Endothelial cell of hepatic sinusoid (primary cell): ENCODE measurements at regions not wholly inside any gene's neighbourhood (a gene's known extent, or its start where the extent isn't known, plus 50 kb on each side); places are given as distances from the start of the nearest gene placed in this dataset.

Experiments used
- in situ Hi-C: cut with HindIII; loops from 2 replicates; pipeline ENCODE4 v1.10.0; 2017; ENCODE audit warnings: low sequenced_read_pairs

DNA sequence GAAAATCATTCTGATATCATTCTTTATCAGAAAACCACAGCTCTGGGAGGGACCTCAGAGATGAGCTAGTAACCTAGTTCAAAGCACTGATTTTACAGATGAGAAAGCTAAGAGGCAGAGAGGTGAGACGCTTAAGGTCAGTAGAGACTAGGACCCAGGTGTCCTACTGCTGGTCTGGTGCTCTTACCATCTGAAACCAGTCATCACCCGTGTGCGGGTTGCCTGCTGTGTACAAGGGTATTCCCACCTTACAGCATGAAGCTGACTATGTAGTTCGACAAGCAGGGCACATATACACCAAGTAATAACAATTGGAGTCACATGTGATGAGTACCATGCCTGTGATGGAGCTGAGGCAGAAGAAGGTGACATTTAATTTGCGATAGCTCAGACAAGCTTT is 133.7 kb downstream of the ADAMTS15 start:
- in situ Hi-C loops = loop anchor here (5.0 kb wide), 1 partner anchor 95 kb away; no protein-coding TSS in a partner anchor

GRCh38 chr11:130582981-130583380 is 134.5 kb downstream of the ADAMTS15 start:
- in situ Hi-C loops = loop anchor here (5.0 kb wide), 1 partner anchor 94 kb away; no protein-coding TSS in a partner anchor

- in situ Hi-C loops = loop anchor here (5.0 kb wide), 1 partner anchor 93 kb away; no protein-coding TSS in a partner anchor
Measured at GRCh38 chr11:130583801-130584211, 135.4 kb downstream of the ADAMTS15 start.

DNA sequence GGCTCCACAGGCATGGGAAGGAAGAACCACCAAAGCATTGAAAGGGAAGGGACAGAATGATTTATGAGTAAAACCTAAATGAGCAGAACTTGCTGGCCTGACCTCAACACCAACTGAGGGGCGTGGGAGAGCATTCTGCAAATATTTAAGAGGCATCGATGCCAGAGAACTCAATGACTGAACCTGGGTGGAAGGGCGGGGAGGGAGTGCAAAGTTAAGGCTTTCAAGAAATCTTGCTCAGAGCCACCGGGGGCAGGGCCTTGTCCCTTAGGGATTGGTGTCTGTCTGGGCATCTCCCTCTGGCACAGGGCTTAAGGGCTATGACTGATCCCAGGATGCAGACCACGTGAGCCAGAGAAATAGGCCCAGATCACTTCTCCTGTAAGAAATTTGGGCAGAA is 137.1 kb downstream of the ADAMTS15 start:
- in situ Hi-C loops = no loop called here

- in situ Hi-C loops = no loop called here
Measured at GRCh38 chr11:130587658-130588057, 139.2 kb downstream of the ADAMTS15 start.

GRCh38 chr11:130588471-130588870 is 140.0 kb downstream of the ADAMTS15 start:
- in situ Hi-C loops = no loop called here

DNA sequence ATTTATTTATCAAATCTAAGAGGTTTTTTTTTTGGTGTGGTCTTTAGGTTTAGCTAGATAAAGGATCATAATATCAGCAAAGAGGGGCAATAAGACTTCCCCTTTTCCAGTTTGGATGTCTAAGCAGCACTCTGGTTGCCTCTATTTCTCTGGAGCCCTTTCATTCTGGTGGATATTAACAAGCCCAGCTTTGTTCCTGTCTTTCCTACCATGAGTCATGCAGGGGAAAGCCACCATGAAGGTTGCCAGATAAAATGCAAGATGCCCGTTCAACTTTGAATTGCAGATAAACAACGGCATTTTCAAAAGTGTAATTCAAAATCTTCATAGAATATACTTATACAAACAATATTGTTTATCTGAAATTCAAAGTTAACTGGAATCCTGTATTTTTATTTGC is 143.6 kb downstream of the ADAMTS15 start:
- in situ Hi-C loops = no loop called here

DNA sequence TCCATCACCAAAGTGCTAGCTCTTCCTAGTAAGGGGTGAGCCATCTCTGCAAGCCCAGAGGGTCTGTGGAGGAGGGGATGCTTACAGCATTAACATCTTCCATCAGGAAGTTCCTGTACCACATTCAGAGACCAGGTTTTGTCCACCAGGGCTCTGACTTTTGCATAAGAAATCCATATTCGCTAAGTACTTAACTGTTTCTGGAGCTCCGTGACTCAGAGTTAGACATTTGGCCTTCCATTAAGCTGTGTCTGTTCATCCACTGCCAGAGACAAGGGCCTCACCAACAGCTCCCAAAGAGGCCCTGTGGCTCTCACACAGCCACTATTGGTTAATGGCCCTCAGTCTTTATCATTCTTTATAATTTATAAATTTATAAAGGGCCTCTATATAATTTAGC is 144.6 kb downstream of the ADAMTS15 start:
- in situ Hi-C loops = no loop called here

GRCh38 chr11:130598433-130598832 is 150.0 kb downstream of the ADAMTS15 start:
- in situ Hi-C loops = loop anchor here (5.0 kb wide), 1 partner anchor 59 kb away; no protein-coding TSS in a partner anchor

DNA sequence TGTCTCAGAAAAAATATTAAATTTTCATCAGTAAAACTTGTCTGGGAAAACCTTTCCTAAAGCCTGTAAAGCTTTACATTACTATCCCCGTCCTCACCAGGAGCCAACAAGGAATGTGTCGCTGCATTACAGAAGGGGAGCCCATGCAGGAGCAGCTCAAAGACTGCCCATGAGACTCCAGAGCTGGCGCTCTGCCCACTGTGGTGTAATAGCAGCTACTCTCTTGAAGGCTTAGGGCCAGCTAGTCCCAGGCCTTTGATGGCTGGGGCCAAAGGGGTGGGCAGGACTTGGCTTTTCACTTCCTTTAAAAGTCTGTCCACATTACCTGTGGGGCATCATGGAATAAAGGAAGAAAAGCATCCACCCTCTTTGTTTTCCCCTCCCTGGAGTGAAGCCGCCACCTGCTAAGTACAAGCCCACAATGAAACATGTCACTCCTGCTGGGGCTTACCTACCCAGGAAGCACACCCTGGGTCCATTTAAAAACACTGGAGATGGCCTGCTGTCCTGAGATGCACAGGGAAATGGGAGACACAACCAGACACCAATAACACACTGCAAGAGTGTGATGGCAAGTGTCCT is 150.7 kb downstream of the ADAMTS15 start:
- in situ Hi-C loops = loop anchor here (5.0 kb wide), 1 partner anchor 58 kb away; no protein-coding TSS in a partner anchor

DNA sequence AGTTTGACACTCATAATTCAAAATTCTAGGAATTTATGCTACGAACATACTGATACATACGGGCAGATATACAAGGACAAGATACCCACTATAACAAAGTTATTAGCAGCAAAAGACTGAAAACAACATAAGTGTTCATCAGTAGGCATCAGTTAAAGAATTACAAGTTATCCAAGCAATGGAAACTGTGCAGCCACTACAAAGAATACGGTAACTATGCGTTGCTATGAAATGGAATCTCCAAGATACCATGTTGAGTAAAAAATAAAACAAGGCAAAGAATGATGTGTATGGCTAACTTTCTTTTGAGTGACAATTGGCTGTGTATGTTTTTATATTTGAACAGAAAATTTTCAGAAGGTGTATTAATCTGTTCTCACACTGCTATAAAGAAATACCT is 151.7 kb downstream of the ADAMTS15 start:
- in situ Hi-C loops = no loop called here

DNA sequence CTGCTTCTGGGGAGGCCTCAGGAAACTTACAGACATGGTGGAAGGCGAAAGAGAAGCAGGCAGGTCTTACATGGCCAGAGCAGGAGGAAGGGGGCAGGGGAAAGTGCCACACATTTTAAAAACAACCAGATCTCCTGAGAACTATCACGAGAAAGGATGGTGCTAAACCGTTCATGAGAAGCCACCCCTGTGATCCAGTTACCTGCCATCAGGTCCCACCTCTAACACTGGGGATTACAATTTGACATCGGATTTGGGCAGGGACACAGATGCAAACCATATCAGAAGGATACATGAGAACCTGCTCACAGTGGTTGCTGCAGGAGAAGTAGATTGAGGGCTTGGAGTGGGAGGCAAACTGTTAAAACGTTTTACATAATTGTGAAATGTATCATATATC is 152.2 kb downstream of the ADAMTS15 start:
- in situ Hi-C loops = no loop called here

- in situ Hi-C loops = no loop called here
Measured at GRCh38 chr11:130601141-130601540, 152.7 kb downstream of the ADAMTS15 start.

DNA sequence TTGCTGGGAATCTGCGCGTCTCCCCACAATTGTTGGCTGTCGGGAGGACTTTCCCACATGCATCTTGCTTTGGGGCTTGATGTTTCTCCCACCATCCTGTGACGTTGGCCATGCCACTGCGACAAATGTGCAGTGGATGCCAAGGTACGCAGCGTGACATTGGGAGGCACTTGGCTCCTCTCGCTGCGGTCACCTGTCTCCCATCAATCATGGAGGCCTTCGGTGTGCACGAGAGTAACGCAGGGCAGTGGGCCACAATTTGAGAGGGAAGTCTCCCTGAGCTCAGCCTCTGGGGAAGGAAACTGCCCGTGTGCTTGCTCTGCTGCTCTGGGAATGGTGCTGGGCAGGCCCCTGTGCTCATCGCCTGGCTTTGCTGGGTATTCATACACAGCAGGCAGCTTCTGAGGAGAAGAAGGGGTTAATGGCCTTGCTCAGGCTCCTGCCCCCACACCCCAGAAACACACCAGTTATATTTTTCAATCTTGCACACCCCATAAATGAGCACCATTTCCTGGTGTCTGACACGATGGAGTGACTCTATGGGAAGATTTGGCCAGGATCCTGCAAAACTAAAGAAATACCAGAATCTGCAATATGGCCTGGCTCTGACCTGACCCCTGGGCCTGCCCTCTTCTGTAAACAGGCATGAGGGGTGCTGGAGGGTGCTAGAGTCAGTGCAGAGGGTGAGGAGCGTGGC is 153.5 kb downstream of the ADAMTS15 start:
- in situ Hi-C loops = no loop called here

GRCh38 chr11:130602641-130603334 is 154.3 kb downstream of the ADAMTS15 start:
- in situ Hi-C loops = no loop called here

- in situ Hi-C loops = no loop called here
Measured at GRCh38 chr11:130603335-130603906, 155.0 kb downstream of the ADAMTS15 start.

DNA sequence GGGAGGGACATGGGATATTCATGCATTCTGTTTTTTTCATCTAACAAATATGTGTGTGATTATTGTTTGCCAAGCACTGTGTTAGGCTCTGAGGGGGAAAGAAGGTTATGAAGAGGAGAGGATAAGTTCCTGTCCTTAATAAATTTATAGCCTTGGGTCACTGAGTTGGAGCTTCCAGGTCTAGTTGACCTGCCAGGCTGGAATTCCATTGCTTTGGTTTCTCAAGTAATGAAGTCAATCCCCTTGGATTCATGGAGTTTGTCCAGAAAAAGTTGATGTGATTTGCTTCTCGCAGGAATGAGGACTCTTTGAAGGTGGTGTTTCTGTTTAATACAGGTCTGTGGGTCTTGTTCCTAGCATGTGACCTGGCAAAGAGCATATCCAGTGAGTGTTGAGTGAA is 156.2 kb downstream of the ADAMTS15 start:
- in situ Hi-C loops = no loop called here

DNA sequence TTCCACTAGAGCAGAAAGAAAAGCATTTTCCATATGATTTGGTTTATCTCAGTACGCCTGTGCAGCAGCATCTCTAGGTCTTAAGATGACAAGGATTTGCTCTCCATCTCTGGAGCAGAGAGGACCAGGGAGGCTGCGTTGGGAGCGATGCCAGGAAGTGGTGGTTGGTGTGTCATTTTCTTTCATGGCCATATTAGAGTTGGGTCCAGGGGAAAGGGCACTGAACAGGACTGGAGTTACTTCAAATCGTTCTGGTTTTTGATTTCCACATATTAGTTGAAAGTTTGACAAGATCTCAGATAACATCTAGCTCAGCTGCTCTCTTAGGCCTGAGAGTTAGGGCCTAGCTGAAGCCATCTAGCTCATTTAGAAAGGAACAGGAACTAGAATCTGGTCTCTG is 157.7 kb downstream of the ADAMTS15 start:
- in situ Hi-C loops = no loop called here

DNA sequence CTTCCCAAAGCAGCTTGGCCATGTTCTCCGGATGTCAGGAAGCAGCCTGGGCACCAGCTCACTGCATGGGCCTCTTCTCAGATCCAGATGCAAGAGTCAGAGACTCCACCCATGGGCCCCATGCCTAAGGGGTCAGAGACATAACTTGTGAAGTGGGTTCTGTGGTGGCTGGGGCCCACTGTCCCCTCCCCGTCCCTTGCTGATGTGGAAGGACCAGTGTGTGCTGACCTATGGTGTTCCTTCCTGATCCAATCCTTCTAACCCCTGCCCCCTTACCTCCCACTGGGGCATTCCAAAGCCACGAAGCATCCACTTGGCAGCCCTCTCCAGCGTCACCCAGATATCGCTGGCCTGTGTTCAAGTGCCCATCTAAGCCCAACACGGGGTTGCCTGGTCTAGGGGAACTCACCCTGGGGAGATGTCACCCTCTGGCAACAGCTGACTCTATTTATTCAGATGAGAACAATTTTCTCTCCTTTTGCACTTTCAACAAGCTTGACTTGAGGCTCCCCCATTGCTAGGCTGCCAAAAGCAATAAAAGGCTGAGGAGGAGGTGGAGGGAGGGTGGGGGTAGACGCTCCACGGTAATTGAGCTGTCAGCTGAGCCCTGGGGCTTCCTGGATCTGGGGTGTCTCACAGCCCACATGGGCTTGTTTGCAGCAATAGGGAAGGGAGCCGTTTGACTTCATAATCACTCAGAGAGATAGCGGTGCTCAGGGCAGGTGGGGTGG is 158.5 kb downstream of the ADAMTS15 start:
- in situ Hi-C loops = no loop called here

GRCh38 chr11:130608287-130608686 is 159.8 kb downstream of the ADAMTS15 start:
- in situ Hi-C loops = no loop called here
